Left lung (tissue), 4 donors: ENCODE measurements at regions not wholly inside any gene's neighbourhood (a gene's known extent, or its start where the extent isn't known, plus 50 kb on each side); places are given as distances from the start of the nearest gene placed in this dataset.

ENCODE experiments used
- ATAC-seq: fragments of 200-7000 bp; cut with Tn5 transposase; one replicate; pipeline ENCODE4 v1.9.1; 2020; ENCODE audit warnings: moderate library complexity
- DNase-seq, 4 donors: peaks; one replicate each; pipeline ENCODE4 v3.0.0-alpha.2; 2013 to 2020
- H3K27ac ChIP-seq, 2 donors: fragments of 200-600 bp; sonication (generic) in 1 of 2; one replicate each; pipeline versions ENCODE4 v1.5.0 to v1.8.0; 2020 to 2021
- H3K27me3 ChIP-seq, 2 donors: fragments of 200-600 bp; sonication (generic) in 1 of 2; one replicate each; pipeline versions ENCODE4 v1.5.0 to v1.8.0; 2020 to 2021
- H3K36me3 ChIP-seq, 2 donors: fragments of 200-600 bp; sonication (generic) in 1 of 2; one replicate each; pipeline versions ENCODE4 v1.5.0 to v1.8.0; 2020 to 2021
- H3K4me1 ChIP-seq, 2 donors: fragments of 200-600 bp; one replicate each; pipeline ENCODE4 v1.8.0; 2021
- H3K4me3 ChIP-seq, 2 donors: fragments of 200-600 bp; sonication (generic) in 1 of 2; one replicate each; pipeline versions ENCODE4 v1.5.0 to v1.8.0; 2020 to 2021; ENCODE audit warnings: mild to moderate bottlenecking in 1 of 2
- H3K9me3 ChIP-seq, 2 donors: fragments of 200-600 bp; sonication (generic) in 1 of 2; one replicate each; pipeline versions ENCODE4 v1.5.0 to v1.8.0; 2020 to 2021
- intact Hi-C, 2 donors: fragments of 100-400 bp; cut with DNase I; formaldehyde crosslinking; loops; one replicate each; pipeline versions ENCODE4 v1.11.2 to v1.14.2; 2022
- TF ChIP-seq, protein P1 (sequence below), 2 donors: fragments of 200-600 bp; sonication (generic) in 1 of 2; IDR thresholded peaks; one replicate each; pipeline versions ENCODE4 v1.5.0 to v1.8.0; 2021; ENCODE audit warnings: antibody characterized with exemption in 2 of 2
- donor health status: DM: no; HTN: yes; CAD: no.
- donor health status: DM: no; HTN: no; CAD: no.

DNA sequence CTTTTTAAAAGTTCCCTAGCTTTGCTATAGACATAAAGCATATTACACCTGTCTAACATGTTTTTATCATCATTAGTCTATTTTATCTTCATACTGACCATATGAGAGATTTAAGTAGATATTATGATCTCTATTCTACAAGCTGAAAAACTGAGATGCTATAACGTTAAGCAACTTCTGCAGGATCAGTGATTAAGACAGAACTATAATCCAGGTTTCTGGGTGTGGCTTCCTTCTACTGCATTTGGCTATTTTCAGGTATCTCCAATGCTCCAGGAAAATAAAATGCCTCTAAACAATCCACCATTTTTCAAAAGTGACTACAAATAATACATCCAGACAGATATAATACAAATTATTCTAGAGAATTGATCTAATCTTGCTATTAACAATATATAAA is 53.4 kb downstream of the RGS2 start:
- no peaks in the 10 kb centered on the region for H3K27me3 ChIP-seq
- no peaks in the 10 kb centered on the region for H3K36me3 ChIP-seq
- H3K9me3 ChIP-seq, result no peaks in the 10 kb centered on the region
- DNase-seq (no peak), ATAC-seq (no peak)
- H3K4me1 ChIP-seq, result no peaks in the 10 kb centered on the region
- TF ChIP-seq, protein P1, sequence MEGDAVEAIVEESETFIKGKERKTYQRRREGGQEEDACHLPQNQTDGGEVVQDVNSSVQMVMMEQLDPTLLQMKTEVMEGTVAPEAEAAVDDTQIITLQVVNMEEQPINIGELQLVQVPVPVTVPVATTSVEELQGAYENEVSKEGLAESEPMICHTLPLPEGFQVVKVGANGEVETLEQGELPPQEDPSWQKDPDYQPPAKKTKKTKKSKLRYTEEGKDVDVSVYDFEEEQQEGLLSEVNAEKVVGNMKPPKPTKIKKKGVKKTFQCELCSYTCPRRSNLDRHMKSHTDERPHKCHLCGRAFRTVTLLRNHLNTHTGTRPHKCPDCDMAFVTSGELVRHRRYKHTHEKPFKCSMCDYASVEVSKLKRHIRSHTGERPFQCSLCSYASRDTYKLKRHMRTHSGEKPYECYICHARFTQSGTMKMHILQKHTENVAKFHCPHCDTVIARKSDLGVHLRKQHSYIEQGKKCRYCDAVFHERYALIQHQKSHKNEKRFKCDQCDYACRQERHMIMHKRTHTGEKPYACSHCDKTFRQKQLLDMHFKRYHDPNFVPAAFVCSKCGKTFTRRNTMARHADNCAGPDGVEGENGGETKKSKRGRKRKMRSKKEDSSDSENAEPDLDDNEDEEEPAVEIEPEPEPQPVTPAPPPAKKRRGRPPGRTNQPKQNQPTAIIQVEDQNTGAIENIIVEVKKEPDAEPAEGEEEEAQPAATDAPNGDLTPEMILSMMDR (IDR thresholded peaks at IDR 0.05), result no peak
- H3K27ac ChIP-seq, result no peak overlapping the region
- H3K4me3 ChIP-seq, result no peak overlapping the region
- intact Hi-C loops, result no loop called here

DNA sequence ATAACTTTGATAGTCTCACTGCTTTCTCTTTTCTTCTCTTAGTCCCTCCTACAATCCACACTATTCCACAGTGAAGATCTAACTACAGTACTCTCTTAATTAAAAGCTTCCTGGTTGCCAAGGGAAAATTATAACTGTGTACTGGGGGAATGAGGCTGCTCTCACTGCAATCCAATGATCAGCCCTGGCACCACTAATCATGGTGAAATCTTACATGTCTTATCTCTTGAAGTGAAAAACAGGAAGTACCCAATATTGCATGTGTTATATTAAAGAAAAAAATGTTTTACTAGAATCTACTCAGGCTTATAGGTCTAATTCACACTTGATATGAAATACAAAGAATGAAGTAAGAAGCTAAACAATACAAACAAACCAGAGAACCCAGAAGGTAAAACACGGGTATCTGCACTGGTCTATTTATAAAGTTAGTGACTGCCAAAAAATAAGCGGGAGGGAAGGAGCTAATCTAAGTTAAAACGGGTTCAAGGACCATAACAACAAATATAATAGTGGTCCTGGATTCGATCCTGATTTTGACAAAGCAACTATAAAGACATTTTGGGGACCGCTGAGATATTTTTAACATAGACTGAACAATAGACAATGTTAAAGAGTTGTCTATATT is 57.5 kb downstream of the RGS2 start:
- H3K27me3 ChIP-seq, result no peaks in the 10 kb centered on the region
- peaks cover 0 to 12% of the 10 kb centered on the region in 2 donors for H3K4me1 ChIP-seq
- H3K36me3 ChIP-seq, result no peaks in the 10 kb centered on the region
- intact Hi-C loops, result no loop called here
- no peak overlapping the region for H3K4me3 ChIP-seq
- H3K27ac ChIP-seq, result no peak overlapping the region
- ATAC-seq (no peak), DNase-seq (no peak)
- TF ChIP-seq, protein P1 (IDR thresholded peaks at IDR 0.05), result no peak
- peaks cover 0 to 2% of the 10 kb centered on the region in 2 donors for H3K9me3 ChIP-seq

DNA sequence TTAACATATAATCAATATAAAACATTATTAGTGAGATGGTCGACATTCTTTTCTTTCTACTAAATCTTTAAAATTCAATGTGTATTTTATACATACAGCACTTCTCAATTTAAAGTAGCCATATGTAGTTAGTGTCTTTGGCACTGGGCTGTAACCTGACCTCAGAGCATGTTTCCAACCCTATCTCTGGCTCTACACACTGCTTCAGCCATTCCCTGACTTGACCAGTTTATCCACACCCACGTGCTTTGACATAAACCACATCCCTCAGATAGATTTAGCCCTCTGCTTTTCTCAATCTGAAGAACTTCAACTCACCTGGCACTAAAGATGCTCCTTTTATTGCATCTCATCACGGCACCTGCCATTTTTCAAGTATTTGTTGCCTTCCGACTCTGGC is 58.3 kb downstream of the RGS2 start:
- H3K9me3 ChIP-seq, result peaks cover 0 to 2% of the 10 kb centered on the region in 2 donors
- DNase-seq, result no peak
- TF ChIP-seq, protein P1 (IDR thresholded peaks at IDR 0.05), result no peak

DNA sequence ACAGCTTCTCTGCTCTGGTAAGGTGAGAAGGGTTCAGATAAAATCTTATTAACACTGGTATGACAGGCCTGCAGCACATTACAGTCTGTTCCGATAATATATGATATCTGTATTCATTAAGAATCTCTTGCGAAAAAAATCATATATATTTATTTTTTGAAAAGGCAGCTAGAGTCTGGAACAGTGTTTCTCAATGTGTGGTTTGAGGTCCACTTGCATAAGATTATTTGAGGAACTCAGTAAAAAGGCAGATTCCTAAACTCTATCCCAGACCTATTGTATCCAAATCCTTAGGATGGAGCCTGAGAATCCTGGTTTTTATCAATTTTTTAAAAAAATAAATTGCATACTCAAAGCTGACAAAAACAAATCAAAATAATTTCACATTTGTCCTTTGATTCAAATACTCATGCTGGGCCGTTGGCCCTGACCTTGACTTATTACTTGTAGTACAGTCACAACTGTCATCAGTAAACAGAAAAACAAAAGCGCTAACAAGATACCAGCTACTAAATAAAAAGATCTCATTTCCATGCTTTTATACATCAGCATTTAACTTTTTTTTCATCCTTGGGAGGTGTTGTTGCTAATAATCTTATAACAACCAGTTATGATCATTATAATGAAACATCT is 60.6 kb downstream of the RGS2 start:
- Histone ChIP-seq H3K4me1 (peaks cover 0 to 21% of the 10 kb centered on the region in 2 donors), H3K36me3 (no peaks in the 10 kb centered on the region), H3K27ac (no peak overlapping the region), H3K27me3 (no peaks in the 10 kb centered on the region), H3K4me3 (no peak overlapping the region), H3K9me3 (peaks cover 0 to 2% of the 10 kb centered on the region in 2 donors)
- TF ChIP-seq, protein P1 (IDR thresholded peaks at IDR 0.05), result no peak
- DNase-seq, result no peak
- ATAC-seq, result no peak
- intact Hi-C loops, result no loop called here

More for the DNA sequence above, 58.3 kb downstream of the RGS2 start:
- Histone ChIP-seq H3K4me3 (no peak overlapping the region), H3K36me3 (no peaks in the 10 kb centered on the region), H3K4me1 (peaks cover 0 to 12% of the 10 kb centered on the region in 2 donors), H3K27ac (no peak overlapping the region), H3K27me3 (no peaks in the 10 kb centered on the region)
- no peak for ATAC-seq
- intact Hi-C loops, result no loop called here

DNA sequence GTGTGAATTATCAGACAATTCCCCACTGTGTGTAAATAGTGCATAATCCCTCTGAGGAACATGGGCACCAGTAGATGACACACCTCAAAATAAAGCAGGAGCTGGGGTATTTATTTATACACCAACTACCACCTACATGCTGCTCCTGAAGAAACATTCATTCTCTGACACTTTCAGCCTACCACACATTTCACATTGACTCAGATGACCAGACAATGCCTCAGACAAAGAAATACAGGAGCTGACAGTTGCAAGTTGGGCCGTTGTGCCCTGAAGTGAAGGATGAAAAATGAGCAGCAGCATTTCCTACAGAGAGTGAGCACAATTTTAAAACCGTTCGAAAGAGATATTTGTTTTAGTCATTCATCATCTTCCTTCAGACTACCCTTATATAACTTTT is 63.2 kb downstream of the RGS2 start:
- DNase-seq (no peak), ATAC-seq (no peak)
- Histone ChIP-seq H3K9me3 (peaks cover 0 to 2% of the 10 kb centered on the region in 2 donors), H3K27ac (no peak overlapping the region), H3K4me3 (no peak overlapping the region), H3K4me1 (peaks cover 0 to 27% of the 10 kb centered on the region in 2 donors), H3K36me3 (no peaks in the 10 kb centered on the region), H3K27me3 (no peaks in the 10 kb centered on the region)
- intact Hi-C loops, result no loop called here
- TF ChIP-seq, protein P1 (IDR thresholded peaks at IDR 0.05), result no peak
